Activated CD4-positive, alpha-beta memory T cell treated with anti-CD3 and anti-CD28 coated beads, Interleukin-2, amount 10 ng/mL, durations not matched to agents 7 days and 5 days (primary cell): ENCODE measurements at regions not wholly inside any gene's neighbourhood (a gene's known extent, or its start where the extent isn't known, plus 50 kb on each side); places are given as distances from the start of the nearest gene placed in this dataset.

Source experiments
- CTCF ChIA-PET: fragments of 350-600 bp; sonication (Branson Sonifier 250); formaldehyde crosslinking; loops from one replicate; lab custom pipeline; 2021; ENCODE audit warnings: antibody characterized with exemption, inconsistent platforms; lab: Charles Lee
- POLR2A ChIA-PET: fragments of 350-600 bp; sonication (Branson Sonifier 250); formaldehyde crosslinking; loops from one replicate; lab custom pipeline; 2021; ENCODE audit warnings: antibody characterized with exemption; lab: Charles Lee
- DNase-seq: peaks from one replicate; pipeline ENCODE4 v3.0.0-alpha.2; 2020
- H3K27ac Mint-ChIP-seq: one replicate; pipeline ENCODE4 v1.8.0; 2021; ENCODE audit warnings: mild to moderate bottlenecking, mixed read lengths
- H3K27me3 Mint-ChIP-seq: one replicate; pipeline ENCODE4 v1.8.0; 2021; ENCODE audit warnings: mixed read lengths
- H3K36me3 Mint-ChIP-seq: one replicate; pipeline ENCODE4 v1.8.0; 2021; ENCODE audit warnings: low read depth, mixed read lengths
- H3K4me1 Mint-ChIP-seq: one replicate; pipeline ENCODE4 v1.8.0; 2021; ENCODE audit warnings: mixed read lengths
- H3K4me3 Mint-ChIP-seq: one replicate; pipeline ENCODE4 v1.8.0; 2021; ENCODE audit warnings: mild to moderate bottlenecking, mixed read lengths
- H3K9me3 Mint-ChIP-seq: one replicate; pipeline ENCODE4 v1.8.0; 2021; ENCODE audit warnings: mixed read lengths

GRCh38 chr11:26084313-26084712 lies 247.6 kb upstream of the ANO3 start:
- ChIA-PET CTCF (no interaction called here), POLR2A (no interaction called here)
- DNase-seq: no peak
- H3K4me1 Mint-ChIP-seq: no peaks in the 10 kb centered on the region
- H3K27me3 Mint-ChIP-seq: no peaks in the 10 kb centered on the region
- H3K4me3 Mint-ChIP-seq: no peak overlapping the region
- H3K36me3 Mint-ChIP-seq: no peaks in the 10 kb centered on the region
- H3K9me3 Mint-ChIP-seq: no peaks in the 10 kb centered on the region
- no peak overlapping the region for H3K27ac Mint-ChIP-seq

DNA sequence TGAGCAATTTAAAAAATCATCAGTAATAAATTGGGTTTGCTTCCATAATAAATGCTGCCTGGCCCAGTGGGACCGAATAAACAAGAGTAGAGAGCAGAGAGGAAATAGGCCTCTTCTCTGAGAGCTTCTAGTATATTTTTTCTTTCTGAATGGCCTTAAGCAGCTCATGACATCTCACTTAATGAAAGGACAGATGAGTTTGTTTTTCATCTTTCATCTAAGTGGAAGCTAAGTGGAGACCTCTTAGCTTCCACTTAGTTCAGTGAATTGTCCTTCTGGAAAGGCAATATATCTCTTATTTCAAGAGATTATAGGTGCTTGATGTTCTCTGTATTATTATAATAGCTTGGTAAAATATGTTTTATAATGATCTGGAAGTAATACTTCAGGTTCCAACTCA lies 245.9 kb upstream of the ANO3 start:
- ChIA-PET POLR2A (no interaction called here), CTCF (no interaction called here)
- H3K27ac Mint-ChIP-seq: no peak overlapping the region
- H3K36me3 Mint-ChIP-seq: no peaks in the 10 kb centered on the region
- DNase-seq: no peak
- no peaks in the 10 kb centered on the region for H3K27me3 Mint-ChIP-seq
- H3K9me3 Mint-ChIP-seq: no peaks in the 10 kb centered on the region
- no peaks in the 10 kb centered on the region for H3K4me1 Mint-ChIP-seq
- H3K4me3 Mint-ChIP-seq: no peak overlapping the region

DNA sequence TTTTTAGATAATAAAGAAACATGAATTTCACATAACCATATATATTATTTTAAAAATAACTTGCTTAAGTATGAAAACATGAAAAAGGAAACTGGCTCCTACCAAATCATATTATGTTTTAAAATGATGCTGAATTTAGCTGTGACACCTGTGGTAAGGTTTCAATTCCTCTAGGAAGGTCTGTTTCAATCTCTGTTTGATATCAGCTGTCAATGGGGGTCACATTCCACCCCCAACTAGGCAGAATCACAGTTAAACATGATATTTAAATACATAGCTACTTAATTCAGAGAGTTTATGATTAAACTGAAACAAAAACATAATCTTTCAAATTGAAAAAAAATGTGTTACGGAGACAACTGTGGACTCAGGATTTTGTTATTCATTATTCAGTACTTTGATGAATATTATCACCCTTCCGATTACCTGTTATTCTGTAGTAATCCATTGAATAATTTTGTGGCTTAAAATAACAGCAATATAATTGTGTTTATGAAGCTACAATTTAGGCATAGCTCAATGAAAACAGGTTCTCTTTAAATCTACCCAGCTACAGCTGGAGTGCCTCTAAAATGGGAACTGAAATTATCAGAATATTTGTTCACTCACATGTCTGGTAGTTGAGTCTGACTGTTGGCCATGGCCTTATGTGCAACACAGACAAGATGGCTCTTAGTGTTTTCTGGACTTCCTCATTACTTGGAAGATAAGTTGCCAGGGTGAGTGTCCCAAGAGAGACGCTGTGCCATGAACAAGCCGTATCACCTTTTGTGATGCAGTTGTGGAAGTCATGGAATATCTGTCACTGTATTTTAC lies 244.6 kb upstream of the ANO3 start:
- H3K9me3 Mint-ChIP-seq: no peaks in the 10 kb centered on the region
- H3K27ac Mint-ChIP-seq: no peak overlapping the region
- ChIA-PET POLR2A (no interaction called here), CTCF (no interaction called here)
- H3K4me1 Mint-ChIP-seq: no peaks in the 10 kb centered on the region
- H3K4me3 Mint-ChIP-seq: no peak overlapping the region
- H3K36me3 Mint-ChIP-seq: no peaks in the 10 kb centered on the region
- no peak for DNase-seq
- H3K27me3 Mint-ChIP-seq: no peaks in the 10 kb centered on the region

DNA sequence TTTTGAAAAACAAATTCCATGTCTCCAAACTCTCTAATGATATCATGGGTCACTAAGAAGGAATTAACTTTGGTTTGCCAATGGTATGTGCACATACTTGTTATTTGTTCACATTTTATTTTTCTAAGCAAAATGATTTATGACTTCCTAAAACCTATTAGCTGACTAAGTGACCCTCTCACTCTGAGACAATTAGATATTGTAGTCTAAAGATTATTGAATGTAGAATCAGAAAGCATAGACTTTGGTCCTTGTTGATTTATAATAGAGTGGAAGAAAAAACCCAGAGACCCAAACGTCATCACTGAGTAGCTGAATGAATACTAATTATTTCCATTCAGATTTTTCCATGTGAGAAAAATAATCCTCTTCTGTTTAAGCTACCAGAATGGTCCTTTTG lies 243.5 kb upstream of the ANO3 start:
- Mint-ChIP-seq H3K27me3 (no peaks in the 10 kb centered on the region), H3K9me3 (no peaks in the 10 kb centered on the region), H3K4me3 (no peak overlapping the region), H3K27ac (no peak overlapping the region), H3K36me3 (no peaks in the 10 kb centered on the region), H3K4me1 (no peaks in the 10 kb centered on the region)
- ChIA-PET POLR2A (no interaction called here), CTCF (no interaction called here)
- DNase-seq: no peak

DNA sequence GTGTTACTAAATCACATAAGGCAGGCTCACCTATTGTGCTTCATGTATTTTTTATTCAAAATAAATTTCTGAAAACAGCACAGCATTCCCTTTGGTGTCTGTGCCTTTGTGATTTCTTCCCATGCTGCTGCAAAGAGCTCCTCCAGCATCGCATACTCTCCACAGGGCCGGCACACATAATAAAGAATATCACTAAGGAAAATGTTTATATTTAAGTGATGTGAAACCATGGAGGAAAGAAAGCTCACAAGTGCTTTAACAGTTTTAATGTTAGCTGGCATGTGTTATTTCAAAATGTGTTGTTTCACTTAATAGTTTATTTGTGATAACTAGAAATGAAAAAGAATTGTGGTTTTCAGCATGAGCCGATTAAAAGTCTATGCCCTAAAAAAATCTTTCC lies 241.3 kb upstream of the ANO3 start:
- CTCF ChIA-PET: interaction anchor here (1.8 kb wide), 1 partner anchor 9 kb away, joined by 5 read pairs; no protein-coding TSS in a partner anchor
- no peak overlapping the region for H3K4me3 Mint-ChIP-seq
- no peaks in the 10 kb centered on the region for H3K4me1 Mint-ChIP-seq
- POLR2A ChIA-PET: interaction anchor here (0.8 kb wide), 1 partner anchor 52 kb away, joined by 3 read pairs; no protein-coding TSS in a partner anchor
- H3K36me3 Mint-ChIP-seq: no peaks in the 10 kb centered on the region
- DNase-seq: no peak
- H3K9me3 Mint-ChIP-seq: peaks cover 3% of the 10 kb centered on the region
- H3K27ac Mint-ChIP-seq: no peak overlapping the region
- no peaks in the 10 kb centered on the region for H3K27me3 Mint-ChIP-seq

- no peaks in the 10 kb centered on the region for H3K4me1 Mint-ChIP-seq
- no peak overlapping the region for H3K4me3 Mint-ChIP-seq
- H3K9me3 Mint-ChIP-seq: peaks cover 6% of the 10 kb centered on the region
- no peaks in the 10 kb centered on the region for H3K27me3 Mint-ChIP-seq
- no peak overlapping the region for H3K27ac Mint-ChIP-seq
- no peak for DNase-seq
- ChIA-PET POLR2A (no interaction called here), CTCF (no interaction called here)
- no peaks in the 10 kb centered on the region for H3K36me3 Mint-ChIP-seq
Measured at GRCh38 chr11:26093206-26093605, 238.7 kb upstream of the ANO3 start.

- H3K27me3 Mint-ChIP-seq: no peaks in the 10 kb centered on the region
- no peak overlapping the region for H3K4me3 Mint-ChIP-seq
- POLR2A ChIA-PET: no interaction called here
- no peaks in the 10 kb centered on the region for H3K36me3 Mint-ChIP-seq
- H3K9me3 Mint-ChIP-seq: peaks cover 10% of the 10 kb centered on the region
- no peak for DNase-seq
- no peak overlapping the region for H3K27ac Mint-ChIP-seq
- no peaks in the 10 kb centered on the region for H3K4me1 Mint-ChIP-seq
- CTCF ChIA-PET: no interaction called here
Measured at GRCh38 chr11:26095340-26095739, 236.6 kb upstream of the ANO3 start.

- no peaks in the 10 kb centered on the region for H3K4me1 Mint-ChIP-seq
- H3K27me3 Mint-ChIP-seq: no peaks in the 10 kb centered on the region
- H3K9me3 Mint-ChIP-seq: peaks cover 10% of the 10 kb centered on the region
- no peak for DNase-seq
- POLR2A ChIA-PET: no interaction called here
- no peak overlapping the region for H3K4me3 Mint-ChIP-seq
- H3K36me3 Mint-ChIP-seq: no peaks in the 10 kb centered on the region
- H3K27ac Mint-ChIP-seq: no peak overlapping the region
- CTCF ChIA-PET: no interaction called here
Measured at GRCh38 chr11:26096451-26096850, 235.5 kb upstream of the ANO3 start.

DNA sequence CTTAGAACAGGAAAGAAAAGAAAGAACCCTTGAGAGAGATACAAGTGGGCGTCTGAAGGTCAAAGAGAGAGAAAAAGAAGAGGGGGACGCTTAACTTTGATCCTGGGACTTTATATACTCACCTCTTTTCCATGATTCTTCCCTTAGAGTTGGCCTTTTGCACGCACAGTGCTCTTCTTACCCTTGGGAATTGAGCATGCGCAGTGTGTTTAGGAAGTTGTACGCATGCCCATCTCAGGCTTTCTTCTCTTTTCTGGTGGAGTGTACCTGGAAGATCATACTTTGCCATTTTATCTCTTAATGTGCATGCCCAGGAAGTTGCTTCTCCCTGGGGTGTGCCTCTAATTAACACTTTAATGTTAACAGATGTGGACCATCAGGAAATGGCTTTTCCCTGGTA lies 229.6 kb upstream of the ANO3 start:
- Mint-ChIP-seq H3K9me3 (peaks cover 9% of the 10 kb centered on the region), H3K27me3 (no peaks in the 10 kb centered on the region), H3K27ac (no peak overlapping the region), H3K36me3 (no peaks in the 10 kb centered on the region), H3K4me3 (no peak overlapping the region), H3K4me1 (no peaks in the 10 kb centered on the region)
- DNase-seq: no peak
- ChIA-PET POLR2A (no interaction called here), CTCF (no interaction called here)

DNA sequence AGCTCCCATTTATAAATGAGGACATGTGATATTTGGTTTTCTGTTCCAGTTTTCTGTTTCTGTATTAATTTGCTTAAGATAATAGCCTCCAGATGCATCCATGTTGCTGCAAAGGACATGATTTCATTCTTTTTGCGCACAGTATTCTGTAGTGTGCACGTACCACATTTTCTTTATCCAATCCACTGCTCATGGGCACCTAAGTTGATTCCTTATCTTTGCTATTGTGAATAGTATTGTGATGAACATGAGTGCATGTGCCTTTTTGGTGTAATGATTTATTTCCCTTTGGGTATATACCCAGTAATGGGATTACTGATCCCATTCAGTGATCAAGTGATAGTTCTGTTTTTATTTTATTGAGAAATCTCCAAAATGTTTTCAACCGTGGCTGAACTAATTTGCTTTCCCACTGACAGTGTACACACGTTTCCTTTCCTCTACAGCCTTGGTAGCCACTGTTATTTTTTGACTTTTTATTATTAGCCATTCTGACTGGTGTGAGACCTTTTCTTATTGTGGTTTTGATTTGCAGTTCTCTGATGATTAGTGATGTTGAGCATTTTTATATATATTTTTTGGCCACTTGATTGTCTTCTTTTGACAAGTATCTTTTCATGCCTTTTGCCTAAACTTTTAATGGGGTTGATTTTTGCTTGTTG lies 226.0 kb upstream of the ANO3 start:
- H3K9me3 Mint-ChIP-seq: peaks cover 3% of the 10 kb centered on the region
- H3K4me3 Mint-ChIP-seq: no peak overlapping the region
- ChIA-PET CTCF (no interaction called here), POLR2A (no interaction called here)
- DNase-seq: no peak
- no peaks in the 10 kb centered on the region for H3K27me3 Mint-ChIP-seq
- no peaks in the 10 kb centered on the region for H3K4me1 Mint-ChIP-seq
- no peaks in the 10 kb centered on the region for H3K36me3 Mint-ChIP-seq
- H3K27ac Mint-ChIP-seq: no peak overlapping the region

GRCh38 chr11:26106726-26107125 lies 225.2 kb upstream of the ANO3 start:
- ChIA-PET CTCF (no interaction called here), POLR2A (no interaction called here)
- Mint-ChIP-seq H3K36me3 (no peaks in the 10 kb centered on the region), H3K9me3 (peaks cover 3% of the 10 kb centered on the region), H3K4me3 (no peak overlapping the region), H3K4me1 (no peaks in the 10 kb centered on the region), H3K27me3 (no peaks in the 10 kb centered on the region), H3K27ac (no peak overlapping the region)
- no peak for DNase-seq

- ChIA-PET CTCF (no interaction called here), POLR2A (no interaction called here)
- no peaks in the 10 kb centered on the region for H3K36me3 Mint-ChIP-seq
- H3K27me3 Mint-ChIP-seq: no peaks in the 10 kb centered on the region
- H3K4me3 Mint-ChIP-seq: no peak overlapping the region
- peaks cover 5% of the 10 kb centered on the region for H3K9me3 Mint-ChIP-seq
- no peaks in the 10 kb centered on the region for H3K4me1 Mint-ChIP-seq
- DNase-seq: no peak
- no peak overlapping the region for H3K27ac Mint-ChIP-seq
Measured at GRCh38 chr11:26109658-26110368, 222.1 kb upstream of the ANO3 start.

- no peak for DNase-seq
- H3K36me3 Mint-ChIP-seq: no peaks in the 10 kb centered on the region
- no peaks in the 10 kb centered on the region for H3K4me1 Mint-ChIP-seq
- H3K27me3 Mint-ChIP-seq: no peaks in the 10 kb centered on the region
- CTCF ChIA-PET: no interaction called here
- H3K4me3 Mint-ChIP-seq: no peak overlapping the region
- H3K9me3 Mint-ChIP-seq: peaks cover 9% of the 10 kb centered on the region
- H3K27ac Mint-ChIP-seq: no peak overlapping the region
- POLR2A ChIA-PET: no interaction called here
Measured at GRCh38 chr11:26112264-26112663, 219.7 kb upstream of the ANO3 start.
